ENCODE measurements at regions not wholly inside any gene's neighbourhood (a gene's known extent, or its start where the extent isn't known, plus 50 kb on each side); places are given as distances from the start of the nearest gene placed in this dataset.
"Not testable (repeated sequence)": the region's sequence is repeated elsewhere in the genome, so short reads cannot be mapped to it uniquely, and the experiment has no call there.

DNA sequence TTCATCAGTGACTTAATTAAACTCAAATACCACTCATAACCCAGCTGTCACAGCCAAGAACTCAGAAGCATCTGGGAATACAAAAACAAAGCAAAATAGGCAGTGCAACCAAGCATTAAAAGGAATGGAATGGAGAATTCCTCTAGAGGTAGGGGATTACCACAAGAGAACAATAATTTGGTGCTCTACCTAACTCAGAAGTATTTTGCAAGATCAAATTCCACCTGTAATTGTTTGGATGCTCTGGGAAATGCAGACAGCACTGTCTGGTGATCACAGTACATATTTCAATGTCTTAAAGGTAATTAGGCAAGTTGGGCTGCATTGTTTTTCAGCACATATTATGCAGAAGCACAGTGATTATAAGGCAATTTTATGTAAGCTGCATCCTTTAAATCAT, 547.5 kb downstream of the TRAM1L1 start:
- Histone ChIP-seq H3K27me3 (no peaks in the 10 kb centered on the region), H3K4me3 (no peak overlapping the region), H3K36me3 (no peaks in the 10 kb centered on the region), H3K9me3 (no peaks in the 10 kb centered on the region)
- no peak for DNase-seq

DNA sequence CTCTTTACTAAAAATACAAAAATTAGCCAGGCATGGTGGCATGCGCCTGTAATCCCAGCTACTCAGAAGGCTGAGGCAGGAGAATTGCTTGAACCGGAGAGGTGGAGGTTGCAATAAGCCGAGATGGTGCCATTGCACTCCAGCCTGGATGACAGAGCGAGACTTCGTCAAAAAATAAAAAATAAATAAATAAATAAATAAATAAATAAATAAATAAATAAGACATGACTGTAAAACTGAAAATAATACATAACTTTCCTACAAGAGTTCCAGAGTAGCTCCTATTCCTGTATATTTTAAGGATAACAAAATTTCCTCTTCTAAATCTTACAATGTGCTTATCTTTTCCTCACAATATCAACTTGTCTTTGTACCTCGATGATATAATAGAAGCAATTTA, 549.4 kb downstream of the TRAM1L1 start:
- H3K9me3 ChIP-seq, H3K27me3 ChIP-seq, H3K4me3 ChIP-seq, DNase-seq, H3K36me3 ChIP-seq: not testable (repeated sequence)

DNA sequence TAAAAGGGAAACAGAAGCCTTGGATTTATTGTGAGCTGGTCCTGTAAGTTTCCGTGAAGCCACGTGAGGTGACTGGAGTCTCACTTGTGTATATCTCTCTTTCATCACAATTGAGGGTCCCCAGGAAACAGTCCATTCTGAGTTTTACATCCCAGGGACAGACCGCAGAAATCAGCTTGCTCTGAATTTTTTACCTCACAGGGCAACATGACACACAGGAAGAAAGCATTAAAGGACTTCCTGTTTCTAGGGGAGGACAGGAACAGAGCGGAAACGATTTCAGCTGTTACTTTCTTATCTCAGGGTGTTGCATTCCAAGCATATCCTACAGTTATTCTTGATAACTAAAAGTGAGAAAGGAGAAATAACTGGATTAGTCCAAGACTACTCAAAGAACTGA, 553.5 kb downstream of the TRAM1L1 start:
- Histone ChIP-seq H3K36me3 (no peaks in the 10 kb centered on the region), H3K4me3 (no peak overlapping the region), H3K9me3 (no peaks in the 10 kb centered on the region), H3K27me3 (no peaks in the 10 kb centered on the region)
- DNase-seq = no peak

DNA sequence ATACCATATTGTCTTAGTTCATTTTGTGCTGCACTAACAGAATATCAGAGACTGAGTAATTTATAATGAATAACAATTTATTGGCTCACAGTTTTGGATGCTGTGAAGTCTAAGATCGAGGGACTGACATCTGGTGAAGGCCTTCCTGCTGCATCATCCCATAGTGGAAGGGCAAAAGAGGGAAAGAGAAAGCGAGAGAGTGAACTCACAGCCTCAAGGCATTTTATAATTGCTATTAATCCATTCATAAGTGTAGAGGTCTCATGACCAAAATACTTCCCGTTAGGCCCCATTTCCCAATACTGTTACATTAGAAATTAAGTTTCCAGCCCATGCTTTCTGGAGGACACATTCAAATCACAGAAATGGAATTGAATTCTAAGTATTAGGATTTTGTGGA, 554.4 kb downstream of the TRAM1L1 start:
- H3K36me3 ChIP-seq = no peaks in the 10 kb centered on the region
- DNase-seq = no peak
- H3K27me3 ChIP-seq = no peaks in the 10 kb centered on the region
- no peaks in the 10 kb centered on the region for H3K9me3 ChIP-seq
- no peak overlapping the region for H3K4me3 ChIP-seq

DNA sequence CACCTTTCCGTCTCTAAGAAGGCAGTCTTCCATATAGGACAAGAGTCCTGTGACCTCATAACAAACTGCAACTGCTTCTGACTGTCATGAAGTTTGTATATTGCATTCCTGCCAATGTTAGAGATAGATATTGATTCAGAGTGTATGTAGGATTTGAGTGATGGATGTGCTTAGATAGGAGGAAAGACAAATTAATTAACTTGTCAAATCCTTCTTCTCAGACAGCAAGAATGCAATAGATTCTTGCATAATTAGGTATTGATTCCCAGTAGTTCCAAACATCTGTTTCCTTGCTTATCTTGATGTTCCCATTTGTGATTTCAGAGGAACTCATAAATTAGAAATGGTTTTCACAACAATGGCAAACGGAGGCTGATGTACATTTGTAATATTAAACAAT, 555.3 kb downstream of the TRAM1L1 start:
- Histone ChIP-seq H3K27me3 (no peaks in the 10 kb centered on the region), H3K36me3 (no peaks in the 10 kb centered on the region), H3K4me3 (no peak overlapping the region), H3K9me3 (no peaks in the 10 kb centered on the region)
- no peak for DNase-seq

DNA sequence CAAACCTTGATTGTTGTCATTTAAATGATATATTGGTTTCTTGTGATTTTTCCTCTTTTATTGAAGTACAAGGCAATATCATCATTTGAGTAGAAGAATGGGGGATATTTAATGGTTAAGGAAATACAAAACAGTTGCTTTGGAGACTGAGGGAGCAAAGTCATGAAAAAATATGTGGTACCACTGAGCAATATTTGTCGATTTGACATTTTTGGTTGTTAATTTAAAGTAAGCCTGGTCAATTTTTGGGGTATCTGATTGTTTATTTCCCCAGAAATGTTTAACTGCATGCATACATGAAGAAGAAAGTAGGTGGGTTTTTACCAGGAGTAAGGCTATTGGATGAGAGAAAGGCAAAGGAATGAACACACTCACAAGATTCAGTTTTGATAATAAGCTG, 556.2 kb downstream of the TRAM1L1 start:
- Histone ChIP-seq H3K9me3 (no peaks in the 10 kb centered on the region), H3K4me3 (no peak overlapping the region), H3K27me3 (no peaks in the 10 kb centered on the region), H3K36me3 (no peaks in the 10 kb centered on the region)
- no peak for DNase-seq

DNA sequence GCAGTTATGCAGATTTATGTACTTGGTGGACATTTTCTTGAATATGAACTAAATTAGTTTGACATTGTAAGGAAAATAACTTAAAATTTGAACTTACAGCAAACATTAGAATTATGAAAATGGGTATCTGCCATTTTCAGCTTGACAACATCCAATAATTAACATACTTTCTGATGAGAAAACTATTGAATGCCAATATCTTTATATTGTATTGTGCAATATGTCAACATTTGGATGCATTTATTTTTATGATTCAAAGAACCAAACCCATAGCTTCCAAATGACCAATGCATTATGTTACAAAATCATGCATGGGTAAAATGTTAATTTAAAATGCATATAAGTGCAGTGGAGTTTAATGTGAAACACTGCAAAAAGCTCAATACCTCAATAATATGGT, 562.5 kb downstream of the TRAM1L1 start:
- Histone ChIP-seq H3K36me3 (no peaks in the 10 kb centered on the region), H3K4me3 (no peak overlapping the region), H3K9me3 (no peaks in the 10 kb centered on the region), H3K27me3 (no peaks in the 10 kb centered on the region)
- DNase-seq = no peak

DNA sequence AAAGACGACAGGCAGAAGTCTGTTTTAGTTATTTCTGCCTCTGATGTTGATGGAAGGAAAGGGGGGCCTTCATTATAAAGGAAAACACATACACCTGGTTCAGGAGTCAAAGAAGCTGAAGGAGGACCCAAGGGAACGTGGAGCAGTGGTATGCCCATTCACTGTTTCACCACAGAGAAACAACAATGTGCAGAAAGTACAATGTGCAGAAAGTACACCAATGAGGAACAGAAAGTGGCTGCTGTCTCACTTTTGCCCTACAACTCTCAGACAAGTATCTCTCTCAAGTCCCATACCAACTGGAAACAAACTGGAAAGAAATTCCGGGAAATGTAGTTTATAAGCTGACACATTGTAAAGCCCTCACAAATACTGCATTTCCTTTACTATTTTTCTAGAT, 564.5 kb downstream of the TRAM1L1 start:
- Histone ChIP-seq H3K27me3 (no peaks in the 10 kb centered on the region), H3K9me3 (no peaks in the 10 kb centered on the region), H3K36me3 (no peaks in the 10 kb centered on the region), H3K4me3 (no peak overlapping the region)
- no peak for DNase-seq

DNA sequence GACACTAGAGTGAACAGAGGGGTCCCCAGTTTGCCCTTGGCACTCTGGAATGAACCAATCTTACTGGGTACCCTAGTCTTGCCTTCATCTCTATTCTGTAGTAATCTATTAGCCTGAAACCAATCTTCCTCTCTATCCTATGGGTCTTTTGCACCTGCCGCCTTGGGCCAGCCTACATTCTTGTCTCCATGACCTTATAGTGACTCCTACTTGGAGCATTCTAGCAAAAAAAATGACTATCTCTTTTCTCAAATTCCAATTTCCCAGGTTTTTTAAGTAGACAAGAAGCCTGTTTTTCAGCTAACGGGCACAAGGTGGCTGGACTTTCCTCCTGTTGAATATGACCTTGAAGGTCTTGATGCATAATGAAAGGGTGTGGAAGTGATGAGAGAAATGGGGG, 568.7 kb downstream of the TRAM1L1 start:
- DNase-seq = no peak
- no peak overlapping the region for H3K4me3 ChIP-seq
- no peaks in the 10 kb centered on the region for H3K36me3 ChIP-seq
- H3K9me3 ChIP-seq = no peaks in the 10 kb centered on the region
- no peaks in the 10 kb centered on the region for H3K27me3 ChIP-seq

DNA sequence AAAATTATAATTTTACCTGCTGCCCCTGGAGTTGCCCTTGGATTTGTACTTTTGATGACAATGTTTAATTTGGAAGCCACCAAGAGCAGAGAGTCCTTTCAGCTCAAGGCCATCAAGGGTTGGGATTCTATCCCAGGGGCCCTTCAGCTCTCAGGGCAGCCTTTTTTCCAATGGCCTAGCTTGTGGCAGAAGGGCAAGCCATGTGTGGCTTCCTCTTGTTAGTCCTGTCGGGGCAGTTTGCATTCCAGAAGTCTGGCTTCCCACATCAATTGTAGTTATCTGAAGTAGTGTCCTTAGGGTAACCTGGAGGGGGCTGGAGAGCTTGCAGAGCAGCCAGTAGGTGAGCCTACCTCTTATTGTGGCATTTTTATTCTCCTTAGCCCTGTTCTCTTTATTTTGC, 569.4 kb downstream of the TRAM1L1 start:
- no peak overlapping the region for H3K4me3 ChIP-seq
- H3K27me3 ChIP-seq = no peaks in the 10 kb centered on the region
- H3K9me3 ChIP-seq = no peaks in the 10 kb centered on the region
- no peaks in the 10 kb centered on the region for H3K36me3 ChIP-seq
- DNase-seq = no peak

DNA sequence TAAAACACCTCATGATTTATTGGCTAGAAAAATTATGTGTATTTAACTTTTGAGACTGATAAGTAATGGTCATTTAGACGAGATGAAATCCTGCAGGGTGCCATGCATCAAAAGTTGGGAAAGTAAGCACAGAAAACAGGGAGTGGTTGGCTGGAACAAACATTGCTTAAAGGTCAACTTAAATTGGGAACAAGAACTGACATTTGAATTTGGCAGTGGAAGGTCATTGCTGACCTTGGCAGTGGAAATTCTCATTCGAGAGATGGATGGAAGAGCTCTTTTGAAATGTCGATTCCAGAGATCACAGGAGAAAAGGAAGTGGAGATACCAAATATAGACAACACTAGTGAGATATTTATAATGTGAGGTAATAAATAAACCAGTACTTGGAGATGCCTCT, 572.8 kb downstream of the TRAM1L1 start:
- H3K4me3 ChIP-seq = no peak overlapping the region
- DNase-seq = no peak
- H3K36me3 ChIP-seq = no peaks in the 10 kb centered on the region
- no peaks in the 10 kb centered on the region for H3K9me3 ChIP-seq
- no peaks in the 10 kb centered on the region for H3K27me3 ChIP-seq

DNA sequence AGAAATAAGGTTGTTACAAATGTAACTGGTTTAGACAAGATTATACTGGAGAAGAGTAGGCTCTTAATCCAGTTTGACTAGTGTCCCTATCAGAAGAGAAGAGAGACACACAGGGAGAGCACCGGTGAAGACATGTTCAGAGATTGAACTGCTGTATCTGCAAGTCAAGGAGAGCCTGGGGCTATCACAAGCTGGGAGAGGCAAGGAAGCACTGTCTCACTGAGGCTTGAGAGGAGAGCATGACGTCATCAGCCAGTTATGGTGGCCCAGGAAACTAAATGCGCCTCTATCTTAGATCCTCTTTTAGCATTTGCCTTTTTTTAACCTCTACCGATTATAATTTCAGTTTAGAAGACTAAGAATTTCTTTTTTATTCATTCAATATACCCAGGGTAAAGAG, 583.4 kb downstream of the TRAM1L1 start:
- H3K4me3 ChIP-seq = no peak overlapping the region
- H3K36me3 ChIP-seq = no peaks in the 10 kb centered on the region
- no peak for DNase-seq
- H3K9me3 ChIP-seq = no peaks in the 10 kb centered on the region
- H3K27me3 ChIP-seq = no peaks in the 10 kb centered on the region

DNA sequence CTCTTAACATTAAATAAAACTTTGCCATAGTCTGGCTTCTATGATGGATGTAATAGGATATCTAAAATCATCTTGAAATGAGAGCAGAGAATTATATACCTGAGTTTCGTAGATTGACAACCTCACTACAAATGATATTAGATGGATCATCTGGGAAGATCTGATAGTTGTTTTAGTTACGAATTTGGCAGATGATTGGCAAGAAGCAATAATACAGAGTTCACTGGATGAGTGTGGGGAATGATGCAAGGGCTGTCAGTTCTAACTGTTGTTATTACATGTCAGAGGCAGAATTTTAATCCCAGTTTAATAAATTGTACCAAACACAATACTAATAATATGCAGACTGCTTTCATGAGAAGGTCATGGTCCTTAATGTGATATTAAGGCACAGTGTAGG, 585.2 kb downstream of the TRAM1L1 start:
- DNase-seq = no peak
- Histone ChIP-seq H3K27me3 (no peaks in the 10 kb centered on the region), H3K4me3 (no peak overlapping the region), H3K9me3 (no peaks in the 10 kb centered on the region), H3K36me3 (no peaks in the 10 kb centered on the region)

DNA sequence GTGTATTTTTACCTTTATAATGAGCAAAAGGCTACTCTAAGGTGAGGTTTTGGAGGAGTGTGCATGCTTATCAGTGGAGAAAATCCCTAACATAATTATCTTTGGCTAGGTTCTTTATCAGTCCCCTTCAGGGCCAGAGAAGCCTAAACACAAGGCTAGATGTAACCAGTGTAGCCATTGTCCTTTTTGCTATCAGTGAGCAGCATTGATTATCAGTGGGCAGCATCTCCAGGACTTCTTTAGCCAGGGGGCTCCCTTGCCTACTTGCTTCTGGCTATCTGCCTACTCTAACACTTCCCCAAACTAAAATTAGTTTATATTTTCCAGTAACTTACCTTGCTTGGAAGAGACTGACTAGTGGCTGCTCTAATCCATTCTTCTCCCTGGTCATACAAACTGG, 595.6 kb downstream of the TRAM1L1 start:
- Histone ChIP-seq H3K36me3 (no peaks in the 10 kb centered on the region), H3K9me3 (no peaks in the 10 kb centered on the region), H3K4me3 (no peak overlapping the region), H3K27me3 (no peaks in the 10 kb centered on the region)
- DNase-seq = no peak

DNA sequence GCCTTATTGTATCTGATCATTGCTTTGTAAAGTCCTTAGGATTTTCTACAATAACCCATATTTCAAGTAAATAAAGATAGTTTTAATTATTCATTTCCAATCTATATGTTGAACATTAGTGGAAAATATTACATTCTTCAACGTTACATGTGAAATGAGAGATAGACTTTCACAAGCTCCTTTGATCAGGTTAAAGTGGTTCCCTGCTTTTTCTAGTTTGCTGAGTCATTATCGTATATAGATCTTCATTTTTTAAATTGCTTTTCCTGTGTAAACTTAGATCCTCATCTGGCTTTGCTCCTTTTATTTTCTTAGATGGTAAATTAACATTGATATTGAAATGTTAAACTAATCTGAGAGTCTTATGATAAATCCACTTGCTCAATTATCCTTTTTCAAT, 599.0 kb downstream of the TRAM1L1 start:
- no peaks in the 10 kb centered on the region for H3K36me3 ChIP-seq
- no peak overlapping the region for H3K4me3 ChIP-seq
- no peaks in the 10 kb centered on the region for H3K27me3 ChIP-seq
- no peak for DNase-seq
- no peaks in the 10 kb centered on the region for H3K9me3 ChIP-seq

DNA sequence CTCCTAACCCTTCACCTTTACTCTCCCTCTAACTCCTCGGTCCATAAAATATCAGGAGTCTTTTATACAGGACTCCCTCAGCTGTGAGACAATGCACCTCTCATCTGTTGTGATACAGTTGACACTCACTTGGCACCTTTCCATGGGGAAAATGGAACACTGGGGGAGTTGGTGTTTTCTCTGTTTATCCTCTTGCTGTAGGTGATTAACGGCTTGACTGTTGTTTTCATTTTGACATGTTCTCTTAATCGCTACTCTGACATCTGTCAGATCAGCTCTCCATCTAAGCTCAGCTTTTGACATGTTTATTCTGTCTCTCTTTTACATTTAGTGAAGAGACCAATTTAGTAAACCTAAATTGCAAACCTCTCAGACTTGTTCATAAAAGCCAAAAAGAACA, 604.8 kb downstream of the TRAM1L1 start:
- Histone ChIP-seq H3K4me3 (no peak overlapping the region), H3K27me3 (no peaks in the 10 kb centered on the region), H3K36me3 (no peaks in the 10 kb centered on the region)

DNA sequence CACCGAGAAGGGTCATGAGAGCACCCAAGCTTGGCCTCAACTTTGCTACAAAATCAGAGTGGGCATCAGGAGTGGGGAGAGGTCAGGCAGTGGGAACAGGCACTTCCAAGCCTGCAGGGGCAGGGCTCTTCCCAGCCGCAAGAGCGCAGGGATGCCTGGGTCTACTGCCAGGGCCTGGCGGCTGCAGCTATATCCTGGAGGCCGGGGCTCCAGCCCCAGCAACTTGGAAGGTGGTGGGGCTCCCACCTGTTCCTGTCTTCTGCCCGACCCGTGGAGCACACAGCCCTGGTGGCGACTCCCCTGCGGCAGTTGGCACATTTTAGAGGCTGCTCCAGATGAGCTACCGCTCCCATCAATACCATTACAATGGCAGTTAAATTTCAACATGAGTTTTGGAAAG, 607.0 kb downstream of the TRAM1L1 start:
- Histone ChIP-seq H3K4me3 (no peak overlapping the region), H3K36me3 (no peaks in the 10 kb centered on the region), H3K27me3 (no peaks in the 10 kb centered on the region), H3K9me3 (no peaks in the 10 kb centered on the region)
- no peak for DNase-seq

More for the DNA sequence above, 604.8 kb downstream of the TRAM1L1 start:
- H3K9me3 ChIP-seq = no peaks in the 10 kb centered on the region
- DNase-seq = no peak

DNA sequence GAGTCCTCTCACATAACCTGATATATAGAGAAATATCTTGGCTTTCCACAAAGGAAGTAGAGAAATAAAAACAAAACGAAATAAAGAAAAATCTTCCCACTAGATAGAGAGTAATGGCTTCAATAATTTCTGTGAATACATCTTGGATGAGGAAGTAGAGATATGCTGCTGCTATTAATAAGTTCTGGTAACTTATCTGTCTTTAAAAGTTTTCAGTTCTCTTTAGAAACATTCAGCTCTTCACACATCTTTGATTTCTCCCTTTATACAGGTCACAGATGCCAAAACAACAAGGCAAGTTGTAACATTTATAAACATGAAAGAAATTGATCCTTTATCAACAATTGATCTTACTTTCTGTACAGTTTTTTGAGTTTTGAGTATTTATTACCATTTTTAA, 615.8 kb downstream of the TRAM1L1 start:
- H3K9me3 ChIP-seq = no peaks in the 10 kb centered on the region
- no peak for DNase-seq
- H3K36me3 ChIP-seq = no peaks in the 10 kb centered on the region
- no peak overlapping the region for H3K4me3 ChIP-seq
- H3K27me3 ChIP-seq = no peaks in the 10 kb centered on the region

DNA sequence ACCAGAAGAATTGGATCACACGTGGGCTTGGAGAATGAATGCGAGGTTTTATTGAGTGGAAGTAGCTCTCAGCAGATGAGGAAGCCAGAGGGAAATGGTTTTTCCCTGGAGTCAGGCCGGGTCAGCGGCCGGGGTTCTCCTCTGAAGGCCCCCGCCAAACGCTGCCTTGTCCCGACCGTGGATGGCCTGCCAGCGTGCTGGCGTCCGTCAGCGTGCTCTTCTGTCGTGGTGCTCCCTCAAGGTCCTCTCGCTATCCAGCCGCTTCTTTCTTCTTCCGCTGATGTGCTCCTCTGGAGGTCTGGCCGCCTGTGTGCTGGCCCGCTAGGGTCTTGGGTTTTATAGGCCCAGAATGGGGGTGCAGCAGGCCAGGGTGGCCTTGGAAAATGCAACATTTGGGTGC, 632.2 kb downstream of the TRAM1L1 start:
- Histone ChIP-seq H3K4me3 (no peak overlapping the region), H3K36me3 (no peaks in the 10 kb centered on the region), H3K9me3 (no peaks in the 10 kb centered on the region), H3K27me3 (no peaks in the 10 kb centered on the region)
- DNase-seq = no peak

Data from MG63 (cell line).